Adrenal gland (tissue), 9 donors: ENCODE measurements at regions not wholly inside any gene's neighbourhood (a gene's known extent, or its start where the extent isn't known, plus 50 kb on each side); places are given as distances from the start of the nearest gene placed in this dataset.

ENCODE experiments used
- DNase-seq, 7 donors: peaks; one replicate each; pipeline ENCODE4 v3.0.0-alpha.2; 2019 to 2020
- H3K27ac ChIP-seq, 5 donors: fragments of 200-600 bp; sonication (generic) in 4 of 5; 1 replicate in 3 of 5; 2 replicates in 2 of 5; pipeline versions ENCODE4 v1.5.1 to v1.8.0; 2016 to 2020; ENCODE audit warnings: mild to moderate bottlenecking in 1 of 5
- H3K27me3 ChIP-seq: fragments of 200-600 bp; 2 replicates; pipeline ENCODE4 v1.8.0; 2021
- H3K36me3 ChIP-seq, 2 donors: fragments of 200-600 bp; replicated peaks in 1 of 2; 1 replicate in 1 of 2; 2 replicates in 1 of 2; pipeline versions ENCODE4 v1.5.1 to v1.8.0; 2018 to 2022
- H3K4me1 ChIP-seq, 2 donors: fragments of 200-600 bp; replicated peaks in 1 of 2; 1 replicate in 1 of 2; 2 replicates in 1 of 2; pipeline versions ENCODE4 v1.5.1 to v1.8.0; 2018 to 2021
- H3K4me3 ChIP-seq, 4 donors: fragments of 200-600 bp; sonication (generic) in 3 of 4; one replicate each; pipeline ENCODE4 v1.5.1; 2016 to 2018
- H3K9me3 ChIP-seq, 3 donors: fragments of 200-600 bp; sonication (generic) in 1 of 3; replicated peaks in 1 of 3; 1 replicate in 2 of 3; 2 replicates in 1 of 3; pipeline versions ENCODE4 v1.5.1 to v1.8.0; 2016 to 2021
- CTCF ChIP-seq, 6 experiments: fragments of 450-650 bp in 4 of 6; fragments of 200-600 bp in 2 of 6; sonication (generic) in 1 of 6; IDR thresholded peaks; 1 replicate in 5 of 6; 2 replicates in 1 of 6; pipeline versions ENCODE4 v1.5.1 to v1.8.0; 2016 to 2021; ENCODE audit warnings: antibody characterized with exemption in 6 of 6, mild to moderate bottlenecking in 2 of 6, moderate library complexity in 1 of 6
- POLR2A ChIP-seq, 2 donors: fragments of 450-650 bp; IDR thresholded peaks; one replicate each; pipeline ENCODE4 v1.6.1; 2017; ENCODE audit warnings: antibody characterized with exemption in 2 of 2, mild to moderate bottlenecking in 2 of 2, moderate library complexity in 1 of 2
- WGBS, 4 donors: extraction: QIAGEN DNeasy Blood & Tissue Kit in 2 of 4; methylation state at CpG; one replicate each; pipeline versions ENCODE4 v1.1.5 to v1.1.7; 2013 to 2017; 5-methylcytosine and 5-hydroxymethylcytosine counted together
- intact Hi-C, 2 donors: fragments of 100-400 bp; cut with DNase I; formaldehyde crosslinking; loops; one replicate each; pipeline versions ENCODE4 v1.14.1 to v1.15.0; 2022 to 2023
- donor health status: healthy with polysubstance abuse.
- donor health status: Bipolar disorder and iron deficiency.
- donor health status: DM: yes; HTN: yes; CAD: no.
- donor health status: DM: no; HTN: no; CAD: no.
- donor health status: DM: no; HTN: no; CAD: no.

- Histone ChIP-seq H3K4me1 (no peaks in the 10 kb centered on the region), H3K4me3 (no peak overlapping the region), H3K9me3 (no peaks in the 10 kb centered on the region), H3K27me3 (no peaks in the 10 kb centered on the region), H3K36me3 (no peaks in the 10 kb centered on the region), H3K27ac (no peak overlapping the region)
- DNase-seq, result no peak
- TF ChIP-seq POLR2A (IDR thresholded peaks at IDR 0.05), result no peak
- TF ChIP-seq CTCF (IDR thresholded peaks at IDR 0.05), result no peak
- intact Hi-C loops, result no loop called here
- WGBS, 4 donors, result 89 to 94% (median 92%) methylated on average over 3 of the region's 3 CpGs
These were observed 311.0 kb downstream of the KCNRG start for GRCh38 chr13:50326271-50326670.

GRCh38 chr13:50326811-50327210 lies 311.6 kb downstream of the KCNRG start:
- intact Hi-C loops, result no loop called here
- H3K4me3 ChIP-seq, result no peak overlapping the region
- no peaks in the 10 kb centered on the region for H3K27me3 ChIP-seq
- no peaks in the 10 kb centered on the region for H3K4me1 ChIP-seq
- DNase-seq, result no peak
- no peak overlapping the region for H3K27ac ChIP-seq
- 42 to 52% (median 47%) methylated on average over 5 of the region's 5 CpGs for WGBS, 4 donors
- no peaks in the 10 kb centered on the region for H3K36me3 ChIP-seq
- TF ChIP-seq POLR2A (IDR thresholded peaks at IDR 0.05) (no peak), CTCF (IDR thresholded peaks at IDR 0.05) (no peak)
- no peaks in the 10 kb centered on the region for H3K9me3 ChIP-seq

GRCh38 chr13:50334115-50334778 lies 319.0 kb downstream of the KCNRG start:
- WGBS, 4 donors, result 83 to 88% (median 86%) methylated on average over 9 of the region's 9 CpGs
- no peak for DNase-seq
- Histone ChIP-seq H3K27me3 (no peaks in the 10 kb centered on the region), H3K36me3 (no peaks in the 10 kb centered on the region), H3K27ac (peak overlapping the region in 1 of 5 donors; percentile 8), H3K4me1 (no peaks in the 10 kb centered on the region), H3K9me3 (no peaks in the 10 kb centered on the region), H3K4me3 (no peak overlapping the region)
- TF ChIP-seq POLR2A (IDR thresholded peaks at IDR 0.05) (no peak), CTCF (IDR thresholded peaks at IDR 0.05) (no peak)
- intact Hi-C loops, result no loop called here

- intact Hi-C loops, result no loop called here
- 87 to 90% (median 89%) methylated on average over 5 of the region's 5 CpGs for WGBS, 4 donors
- no peaks in the 10 kb centered on the region for H3K9me3 ChIP-seq
These were observed 319.7 kb downstream of the KCNRG start for GRCh38 chr13:50334944-50335343.

More at GRCh38 chr13:50334944-50335343, 319.7 kb downstream of the KCNRG start:
- Histone ChIP-seq H3K4me3 (no peak overlapping the region), H3K4me1 (no peaks in the 10 kb centered on the region), H3K36me3 (no peaks in the 10 kb centered on the region), H3K27ac (no peak overlapping the region), H3K27me3 (no peaks in the 10 kb centered on the region)
- TF ChIP-seq CTCF (IDR thresholded peaks at IDR 0.05) (no peak), POLR2A (IDR thresholded peaks at IDR 0.05) (no peak)
- no peak for DNase-seq
